Endothelial cell of umbilical vein (primary cell): ENCODE measurements at regions not wholly inside any gene's neighbourhood (a gene's known extent, or its start where the extent isn't known, plus 50 kb on each side); places are given as distances from the start of the nearest gene placed in this dataset.

Experiments used
- BruUV-seq: library from RNA; stranded (reverse); fragments of 400-500 nt; replicated peaks from 2 replicates; lab custom pipeline; 2021; lab: Mats Ljungman, UMichigan
- CTCF ChIA-PET: fragments of 300-600, 350-600 bp; sonication (Branson Sonifier 250); formaldehyde crosslinking; loops from one replicate; lab custom pipeline; 2021; ENCODE audit warnings: antibody characterized with exemption, inconsistent platforms; lab: Charles Lee
- POLR2A ChIA-PET: fragments of 300-600, 350-600 bp; sonication (Branson Sonifier 250); formaldehyde crosslinking; loops from one replicate; lab custom pipeline; 2021; ENCODE audit warnings: antibody characterized with exemption, inconsistent platforms; lab: Charles Lee
- DNase-seq: peaks from one replicate; pipeline ENCODE4 v3.0.0-alpha.2; 2011; ENCODE audit warnings: low read depth, low spot score
- FAIRE-seq: peaks from 2 replicates; lab custom pipeline; 2011; peaks lifted over from hg19 to GRCh38; lab: Jason Lieb, UNC
- H2AFZ ChIP-seq: 2 replicates; pipeline ENCODE4 v1.6.0; 2012; ENCODE audit warnings: low read depth, low read length, control low read depth, inconsistent platforms
- H3K27ac ChIP-seq: 2 replicates; pipeline ENCODE4 v1.5.1; 2011; ENCODE audit warnings: low read depth, mild to moderate bottlenecking, control low read depth, low read length, moderate library complexity; ENCODE audit not compliant: insufficient read depth
- H3K27me3 ChIP-seq, 2 experiments: 2 replicates each; pipeline versions ENCODE4 v1.6.0 to v1.6.1; 2011; ENCODE audit warnings: low read length in 2 of 2, mixed read lengths in 1 of 2; ENCODE audit not compliant: control insufficient read depth in 2 of 2, insufficient read depth in 2 of 2
- H3K36me3 ChIP-seq, 2 experiments: 2 replicates in 1 of 2; 3 replicates in 1 of 2; pipeline ENCODE4 v1.5.1; 2011; ENCODE audit warnings: low read length in 2 of 2, mild to moderate bottlenecking in 1 of 2, moderate library complexity in 1 of 2; ENCODE audit not compliant: control insufficient read depth in 2 of 2, insufficient read depth in 2 of 2; ENCODE audit errors: extremely low read depth in 1 of 2
- H3K4me1 ChIP-seq: 3 replicates; pipeline ENCODE4 v1.5.1; 2011; ENCODE audit warnings: mild to moderate bottlenecking, low read length; ENCODE audit not compliant: control insufficient read depth, insufficient read depth; ENCODE audit errors: extremely low read depth
- H3K4me2 ChIP-seq: 2 replicates; pipeline ENCODE4 v1.6.1; 2011; ENCODE audit warnings: low read length, control low read depth, mixed read lengths; ENCODE audit not compliant: insufficient read depth
- H3K4me3 ChIP-seq, 3 experiments: fragments of 200-600 bp in 1 of 3; sonication (generic), shearing (Covaris generic) in 1 of 3; replicated peaks in 1 of 3; 2 replicates each; pipeline ENCODE4 v1.5.1; 2011 to 2016; ENCODE audit warnings: control low read depth in 3 of 3, low read length in 3 of 3, mild to moderate bottlenecking in 2 of 3, inconsistent platforms in 1 of 3, low read depth in 1 of 3, moderate library complexity in 1 of 3; ENCODE audit not compliant: insufficient read depth in 1 of 3
- H3K79me2 ChIP-seq: 2 replicates; pipeline ENCODE4 v1.6.0; 2012; ENCODE audit warnings: low read length, inconsistent platforms; ENCODE audit not compliant: control insufficient read depth, insufficient read depth
- H3K9ac ChIP-seq: replicated peaks from 2 replicates; pipeline ENCODE3; 2011; ENCODE audit warnings: low read length, control low read depth; ENCODE audit not compliant: insufficient read depth; ENCODE audit errors: extremely low read depth
- H3K9me1 ChIP-seq: replicated peaks from 3 replicates; pipeline ENCODE4 v1.6.0; 2011; ENCODE audit warnings: mild to moderate bottlenecking, low read length; ENCODE audit not compliant: control insufficient read depth, insufficient read depth; ENCODE audit errors: extremely low read depth
- H3K9me3 ChIP-seq: replicated peaks from 2 replicates; pipeline ENCODE4 v1.5.1; 2012; ENCODE audit warnings: low read length, inconsistent platforms; ENCODE audit not compliant: control insufficient read depth, insufficient read depth
- H4K20me1 ChIP-seq: replicated peaks from 2 replicates; pipeline ENCODE3; 2011; ENCODE audit warnings: mild to moderate bottlenecking, low read length; ENCODE audit not compliant: control insufficient read depth, insufficient read depth; ENCODE audit errors: extremely low read depth
- CTCF ChIP-seq, 2 donors: IDR thresholded peaks; 1 replicate in 1 of 2; 2 replicates in 1 of 2; pipeline ENCODE4 v1.5.1; 2011; ENCODE audit warnings: low read length in 2 of 2, mild to moderate bottlenecking in 2 of 2, moderate library complexity in 2 of 2, control low read depth in 1 of 2, inconsistent platforms in 1 of 2, low read depth in 1 of 2; ENCODE audit not compliant: insufficient read depth in 1 of 2; ENCODE audit errors: extremely low read depth in 1 of 2
- EZH2 ChIP-seq: IDR thresholded peaks from 2 replicates; pipeline ENCODE4 v1.6.1; 2012; ENCODE audit warnings: borderline replicate concordance, low read depth, mild to moderate bottlenecking, moderate library complexity, low read length, inconsistent platforms; ENCODE audit not compliant: severe bottlenecking
- FOS ChIP-seq: IDR thresholded peaks from 2 replicates; pipeline ENCODE4 v1.6.1; 2011; ENCODE audit warnings: mild to moderate bottlenecking, low read length, moderate library complexity, borderline replicate concordance; ENCODE audit not compliant: insufficient read depth
- GATA2 ChIP-seq: IDR thresholded peaks from 2 replicates; pipeline ENCODE4 v1.7.0; 2011; ENCODE audit warnings: low read depth, mild to moderate bottlenecking, moderate library complexity, mixed read lengths, low read length; ENCODE audit not compliant: insufficient read length, insufficient read depth
- JUN ChIP-seq: IDR thresholded peaks from 2 replicates; pipeline ENCODE4 v1.6.1; 2011; ENCODE audit warnings: borderline replicate concordance, low read depth; ENCODE audit not compliant: insufficient read length, insufficient read depth
- MYC ChIP-seq: IDR thresholded peaks from one replicate; pipeline ENCODE4 v1.6.1; 2011; ENCODE audit warnings: mild to moderate bottlenecking, low read depth, low read length
- POLR2A ChIP-seq: IDR thresholded peaks from 2 replicates; pipeline ENCODE4 v1.6.1; 2012; ENCODE audit warnings: low read depth, mild to moderate bottlenecking, control low read depth, low read length
- POLR2AphosphoS5 ChIP-seq: IDR thresholded peaks from 2 replicates; pipeline ENCODE4 v1.6.1; 2012; ENCODE audit warnings: low read depth, mild to moderate bottlenecking, control low read depth, low read length, moderate library complexity; ENCODE audit not compliant: insufficient read depth
- dilution Hi-C: fragments of 300-500 bp; cut with MboI; formaldehyde crosslinking; loops from one replicate; pipeline ENCODE4 v1.15.0; 2019; ENCODE audit warnings: low sequenced_read_pairs; ENCODE audit not compliant: extremely low pct_ligation_motif_present
- intact Hi-C: fragments of 100-400 bp; cut with micrococcal nuclease; formaldehyde crosslinking; loops from one replicate; pipeline ENCODE4 v1.10.0; 2022
- TF ChIP-seq, protein P1 (sequence below): IDR thresholded peaks from 2 replicates; pipeline ENCODE4 v1.6.1; 2011; ENCODE audit not compliant: insufficient read depth, insufficient read length

- Histone ChIP-seq H4K20me1 (no peaks in the 10 kb centered on the region), H3K79me2 (no peaks in the 10 kb centered on the region), H3K36me3 (no peaks in the 10 kb centered on the region), H3K9me3 (no peaks in the 10 kb centered on the region), H3K27ac (no peak overlapping the region), H3K4me1 (no peaks in the 10 kb centered on the region), H3K27me3 (no peaks in the 10 kb centered on the region), H3K4me3 (no peak overlapping the region), H3K9ac (no peak overlapping the region), H2AFZ (no peak overlapping the region), H3K4me2 (no peak overlapping the region), H3K9me1 (no peaks in the 10 kb centered on the region)
- DNase-seq (no peak), FAIRE-seq (no peak)
- dilution Hi-C loops: no loop called here
- ChIA-PET POLR2A (no interaction called here), CTCF (no interaction called here)
- TF ChIP-seq FOS (no peak), MYC (no peak), POLR2A (no peak), GATA2 (no peak), POLR2AphosphoS5 (no peak), JUN (no peak), CTCF (IDR thresholded peaks at IDR 0.05; ENCODE audit: extremely low read depth in 1 of 2, insufficient read depth in 1 of 2, low read depth in 1 of 2, low read length in 2 of 2) (no peak), EZH2 (no peak)
- TF ChIP-seq, protein P1, sequence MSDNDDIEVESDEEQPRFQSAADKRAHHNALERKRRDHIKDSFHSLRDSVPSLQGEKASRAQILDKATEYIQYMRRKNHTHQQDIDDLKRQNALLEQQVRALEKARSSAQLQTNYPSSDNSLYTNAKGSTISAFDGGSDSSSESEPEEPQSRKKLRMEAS: no peak
- intact Hi-C loops: no loop called here
- BruUV-seq: no TSS peak
These were observed 90.9 kb upstream of the MC3R start for GRCh38 chr20:56157530-56158203.
